ENCODE measurements at regions not wholly inside any gene's neighbourhood (a gene's known extent, or its start where the extent isn't known, plus 50 kb on each side); places are given as distances from the start of the nearest gene placed in this dataset.
A peak's percentile ranks its signal among the peaks of the same experiment; 100 is the strongest.

DNA sequence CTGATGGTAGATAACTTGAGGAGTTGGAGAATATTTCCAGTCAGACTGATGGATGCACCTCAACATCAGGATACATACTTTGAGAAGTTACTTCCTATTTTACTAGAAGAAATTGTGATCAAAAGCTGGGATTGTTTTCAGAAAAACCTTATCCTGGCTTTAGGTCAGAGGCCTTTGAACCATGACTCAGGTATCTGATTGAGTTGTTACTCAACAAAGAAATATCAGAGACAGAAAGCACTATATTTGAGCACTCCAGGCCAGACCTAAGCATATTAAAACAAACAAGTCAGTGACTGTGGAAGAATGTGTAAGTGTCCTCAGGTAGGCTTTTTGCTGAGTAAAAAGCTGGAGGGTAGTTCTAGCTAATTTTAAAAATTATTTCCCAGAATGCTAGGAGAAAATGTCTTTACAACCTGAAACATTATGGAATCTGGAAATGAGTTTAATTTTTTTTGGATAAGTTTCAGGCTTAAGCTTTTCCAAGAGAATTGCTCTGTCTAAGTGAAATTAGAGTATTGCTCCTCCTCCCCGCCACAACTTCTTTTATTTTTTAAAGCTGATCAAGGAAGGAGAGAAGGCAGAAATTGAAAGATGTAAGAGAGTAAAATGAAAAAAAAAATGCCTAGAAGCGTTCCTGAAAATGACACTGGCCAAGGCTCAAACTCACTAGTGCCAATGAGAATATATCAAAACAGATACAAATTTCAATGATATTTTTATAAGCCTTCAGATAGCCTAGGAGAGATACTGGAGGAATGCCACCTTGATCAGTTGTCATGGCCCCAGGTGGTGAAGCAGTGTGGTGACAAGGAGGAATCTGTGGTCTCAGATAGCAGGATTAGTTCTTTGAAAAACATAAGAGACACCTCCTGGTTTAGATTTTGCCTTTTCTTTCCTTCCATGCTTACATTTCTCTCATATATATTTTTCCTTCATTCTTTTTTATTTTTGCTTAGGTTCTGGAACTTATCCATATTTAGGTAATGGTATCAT, 790.3 kb downstream of the TMTC2 start:
- TF ChIP-seq TAF1 (conservative IDR thresholded peaks at IDR 0.05) (no peak), RAD21 (IDR thresholded peaks at IDR 0.05) (peak; percentile 15 to 19)
- TF ChIP-seq, protein P1, sequence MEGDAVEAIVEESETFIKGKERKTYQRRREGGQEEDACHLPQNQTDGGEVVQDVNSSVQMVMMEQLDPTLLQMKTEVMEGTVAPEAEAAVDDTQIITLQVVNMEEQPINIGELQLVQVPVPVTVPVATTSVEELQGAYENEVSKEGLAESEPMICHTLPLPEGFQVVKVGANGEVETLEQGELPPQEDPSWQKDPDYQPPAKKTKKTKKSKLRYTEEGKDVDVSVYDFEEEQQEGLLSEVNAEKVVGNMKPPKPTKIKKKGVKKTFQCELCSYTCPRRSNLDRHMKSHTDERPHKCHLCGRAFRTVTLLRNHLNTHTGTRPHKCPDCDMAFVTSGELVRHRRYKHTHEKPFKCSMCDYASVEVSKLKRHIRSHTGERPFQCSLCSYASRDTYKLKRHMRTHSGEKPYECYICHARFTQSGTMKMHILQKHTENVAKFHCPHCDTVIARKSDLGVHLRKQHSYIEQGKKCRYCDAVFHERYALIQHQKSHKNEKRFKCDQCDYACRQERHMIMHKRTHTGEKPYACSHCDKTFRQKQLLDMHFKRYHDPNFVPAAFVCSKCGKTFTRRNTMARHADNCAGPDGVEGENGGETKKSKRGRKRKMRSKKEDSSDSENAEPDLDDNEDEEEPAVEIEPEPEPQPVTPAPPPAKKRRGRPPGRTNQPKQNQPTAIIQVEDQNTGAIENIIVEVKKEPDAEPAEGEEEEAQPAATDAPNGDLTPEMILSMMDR (IDR thresholded peaks at IDR 0.05; ENCODE audit: low read depth, low read length, missing input control), result no peak
- TF ChIP-seq, protein P2, sequence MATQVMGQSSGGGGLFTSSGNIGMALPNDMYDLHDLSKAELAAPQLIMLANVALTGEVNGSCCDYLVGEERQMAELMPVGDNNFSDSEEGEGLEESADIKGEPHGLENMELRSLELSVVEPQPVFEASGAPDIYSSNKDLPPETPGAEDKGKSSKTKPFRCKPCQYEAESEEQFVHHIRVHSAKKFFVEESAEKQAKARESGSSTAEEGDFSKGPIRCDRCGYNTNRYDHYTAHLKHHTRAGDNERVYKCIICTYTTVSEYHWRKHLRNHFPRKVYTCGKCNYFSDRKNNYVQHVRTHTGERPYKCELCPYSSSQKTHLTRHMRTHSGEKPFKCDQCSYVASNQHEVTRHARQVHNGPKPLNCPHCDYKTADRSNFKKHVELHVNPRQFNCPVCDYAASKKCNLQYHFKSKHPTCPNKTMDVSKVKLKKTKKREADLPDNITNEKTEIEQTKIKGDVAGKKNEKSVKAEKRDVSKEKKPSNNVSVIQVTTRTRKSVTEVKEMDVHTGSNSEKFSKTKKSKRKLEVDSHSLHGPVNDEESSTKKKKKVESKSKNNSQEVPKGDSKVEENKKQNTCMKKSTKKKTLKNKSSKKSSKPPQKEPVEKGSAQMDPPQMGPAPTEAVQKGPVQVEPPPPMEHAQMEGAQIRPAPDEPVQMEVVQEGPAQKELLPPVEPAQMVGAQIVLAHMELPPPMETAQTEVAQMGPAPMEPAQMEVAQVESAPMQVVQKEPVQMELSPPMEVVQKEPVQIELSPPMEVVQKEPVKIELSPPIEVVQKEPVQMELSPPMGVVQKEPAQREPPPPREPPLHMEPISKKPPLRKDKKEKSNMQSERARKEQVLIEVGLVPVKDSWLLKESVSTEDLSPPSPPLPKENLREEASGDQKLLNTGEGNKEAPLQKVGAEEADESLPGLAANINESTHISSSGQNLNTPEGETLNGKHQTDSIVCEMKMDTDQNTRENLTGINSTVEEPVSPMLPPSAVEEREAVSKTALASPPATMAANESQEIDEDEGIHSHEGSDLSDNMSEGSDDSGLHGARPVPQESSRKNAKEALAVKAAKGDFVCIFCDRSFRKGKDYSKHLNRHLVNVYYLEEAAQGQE (IDR thresholded peaks at IDR 0.05), result peak; percentile 26
- TF ChIP-seq, protein P3, sequence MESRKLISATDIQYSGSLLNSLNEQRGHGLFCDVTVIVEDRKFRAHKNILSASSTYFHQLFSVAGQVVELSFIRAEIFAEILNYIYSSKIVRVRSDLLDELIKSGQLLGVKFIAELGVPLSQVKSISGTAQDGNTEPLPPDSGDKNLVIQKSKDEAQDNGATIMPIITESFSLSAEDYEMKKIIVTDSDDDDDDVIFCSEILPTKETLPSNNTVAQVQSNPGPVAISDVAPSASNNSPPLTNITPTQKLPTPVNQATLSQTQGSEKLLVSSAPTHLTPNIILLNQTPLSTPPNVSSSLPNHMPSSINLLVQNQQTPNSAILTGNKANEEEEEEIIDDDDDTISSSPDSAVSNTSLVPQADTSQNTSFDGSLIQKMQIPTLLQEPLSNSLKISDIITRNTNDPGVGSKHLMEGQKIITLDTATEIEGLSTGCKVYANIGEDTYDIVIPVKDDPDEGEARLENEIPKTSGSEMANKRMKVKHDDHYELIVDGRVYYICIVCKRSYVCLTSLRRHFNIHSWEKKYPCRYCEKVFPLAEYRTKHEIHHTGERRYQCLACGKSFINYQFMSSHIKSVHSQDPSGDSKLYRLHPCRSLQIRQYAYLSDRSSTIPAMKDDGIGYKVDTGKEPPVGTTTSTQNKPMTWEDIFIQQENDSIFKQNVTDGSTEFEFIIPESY (IDR thresholded peaks at IDR 0.05), result no peak
